BLaER1 (cell line): ENCODE measurements at regions not wholly inside any gene's neighbourhood (a gene's known extent, or its start where the extent isn't known, plus 50 kb on each side); places are given as distances from the start of the nearest gene placed in this dataset.

Source experiments
- H3K27ac ChIP-seq: shearing (Covaris generic); formaldehyde crosslinking; 2 replicates; pipeline ENCODE4 v1.8.1; 2022
- H3K27me3 ChIP-seq: shearing (Covaris generic); formaldehyde crosslinking; 2 replicates; pipeline ENCODE4 v1.8.1; 2022
- H3K36me3 ChIP-seq: shearing (Covaris generic); formaldehyde crosslinking; 2 replicates; pipeline ENCODE4 v1.8.1; 2022
- H3K4me1 ChIP-seq: shearing (Covaris generic); formaldehyde crosslinking; 2 replicates; pipeline ENCODE4 v1.8.1; 2022
- H3K4me2 ChIP-seq: shearing (Covaris generic); formaldehyde crosslinking; 2 replicates; pipeline ENCODE4 v1.8.1; 2022
- H3K4me3 ChIP-seq: shearing (Covaris generic); formaldehyde crosslinking; 2 replicates; pipeline ENCODE4 v1.8.1; 2022
- H3K9ac ChIP-seq: shearing (Covaris generic); formaldehyde crosslinking; 2 replicates; pipeline ENCODE4 v1.8.1; 2022
- H3K9me3 ChIP-seq: shearing (Covaris generic); formaldehyde crosslinking; 2 replicates; pipeline ENCODE4 v1.8.1; 2022
- H4K20me1 ChIP-seq: shearing (Covaris generic); formaldehyde crosslinking; 2 replicates; pipeline ENCODE4 v1.8.1; 2022
- Cebpa-rat ChIP-seq: shearing (Covaris generic); IDR thresholded peaks from 2 replicates; pipeline ENCODE4 v1.8.1; 2022

- H3K4me1 ChIP-seq = no peaks in the 10 kb centered on the region
- H4K20me1 ChIP-seq = no peaks in the 10 kb centered on the region
- H3K9me3 ChIP-seq = no peaks in the 10 kb centered on the region
- no peak for TF ChIP-seq Cebpa-rat
- no peaks in the 10 kb centered on the region for H3K27me3 ChIP-seq
- no peaks in the 10 kb centered on the region for H3K36me3 ChIP-seq
- H3K27ac ChIP-seq = no peak overlapping the region
- no peak overlapping the region for H3K4me3 ChIP-seq
- H3K4me2 ChIP-seq = no peak overlapping the region
- H3K9ac ChIP-seq = no peak overlapping the region
Measured at GRCh38 chr18:68426731-68427315, 288.1 kb downstream of the TMX3 start.

- Histone ChIP-seq H3K4me2 (no peak overlapping the region), H3K27me3 (no peaks in the 10 kb centered on the region), H3K4me1 (no peaks in the 10 kb centered on the region), H3K9me3 (no peaks in the 10 kb centered on the region), H3K27ac (no peak overlapping the region), H3K9ac (no peak overlapping the region), H3K36me3 (no peaks in the 10 kb centered on the region), H4K20me1 (no peaks in the 10 kb centered on the region), H3K4me3 (no peak overlapping the region)
- TF ChIP-seq Cebpa-rat = no peak
Measured at GRCh38 chr18:68418881-68419280, 296.0 kb downstream of the TMX3 start.

DNA sequence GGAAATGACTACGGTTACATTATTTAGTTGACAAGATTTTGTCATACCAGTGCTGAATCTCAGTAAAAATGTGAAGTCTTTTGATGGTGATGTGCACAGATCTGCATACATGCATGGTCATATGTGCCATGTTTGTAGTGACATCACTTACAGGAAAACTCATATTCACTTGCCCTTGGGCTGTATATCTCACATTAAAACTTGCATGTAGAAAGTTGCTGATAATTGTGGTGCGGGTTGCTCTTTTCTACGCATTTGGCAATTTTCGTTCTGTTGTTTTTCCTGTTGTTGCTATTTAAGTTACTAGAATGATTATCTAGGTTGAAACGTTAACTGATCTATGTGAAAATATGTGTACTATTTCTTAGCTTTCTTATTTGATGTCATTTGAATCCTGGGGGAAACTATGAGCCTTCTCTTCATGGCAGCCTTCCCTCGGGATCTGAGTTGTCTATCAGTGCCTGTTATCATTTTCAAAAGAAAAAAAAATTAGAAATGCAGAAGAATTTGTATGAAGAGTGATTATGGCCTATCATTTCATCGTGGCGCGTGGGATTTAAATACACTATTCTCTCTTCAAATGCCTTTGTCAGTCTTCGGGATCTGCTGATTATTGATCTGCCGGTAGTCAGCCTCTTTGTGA lies 296.6 kb downstream of the TMX3 start:
- Histone ChIP-seq H3K4me2 (no peak overlapping the region), H3K4me1 (no peaks in the 10 kb centered on the region), H3K9ac (no peak overlapping the region), H3K9me3 (no peaks in the 10 kb centered on the region), H3K27ac (no peak overlapping the region), H3K4me3 (no peak overlapping the region), H3K27me3 (no peaks in the 10 kb centered on the region), H4K20me1 (no peaks in the 10 kb centered on the region), H3K36me3 (no peaks in the 10 kb centered on the region)
- no peak for TF ChIP-seq Cebpa-rat

DNA sequence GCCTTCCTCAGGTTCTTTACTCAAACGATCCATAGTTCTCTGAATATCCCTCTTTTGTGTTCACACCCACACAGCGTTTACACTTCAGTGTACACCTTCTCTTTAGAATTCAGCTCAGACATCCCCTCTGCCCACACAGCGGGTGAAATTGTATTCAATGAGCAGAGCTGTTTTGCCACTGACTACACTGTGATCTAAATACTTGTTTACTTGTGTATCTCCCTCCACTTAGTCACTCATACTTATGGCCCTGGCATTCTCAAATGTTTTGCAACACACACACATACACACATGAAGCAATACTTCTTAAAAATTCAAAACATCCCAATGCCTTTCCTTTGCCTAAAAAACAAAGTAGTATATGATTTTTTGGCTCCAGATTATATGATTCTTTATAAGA lies 297.1 kb downstream of the TMX3 start:
- no peaks in the 10 kb centered on the region for H3K9me3 ChIP-seq
- no peak for TF ChIP-seq Cebpa-rat
- no peaks in the 10 kb centered on the region for H3K36me3 ChIP-seq
- no peaks in the 10 kb centered on the region for H4K20me1 ChIP-seq
- H3K4me1 ChIP-seq = no peaks in the 10 kb centered on the region
- H3K27me3 ChIP-seq = no peaks in the 10 kb centered on the region
- H3K4me2 ChIP-seq = no peak overlapping the region
- H3K4me3 ChIP-seq = no peak overlapping the region
- H3K9ac ChIP-seq = no peak overlapping the region
- no peak overlapping the region for H3K27ac ChIP-seq

GRCh38 chr18:68417166-68417799 lies 297.6 kb downstream of the TMX3 start:
- Histone ChIP-seq H4K20me1 (no peaks in the 10 kb centered on the region), H3K4me2 (no peak overlapping the region), H3K27me3 (no peaks in the 10 kb centered on the region), H3K9me3 (no peaks in the 10 kb centered on the region), H3K36me3 (no peaks in the 10 kb centered on the region), H3K9ac (no peak overlapping the region), H3K4me3 (no peak overlapping the region), H3K27ac (no peak overlapping the region), H3K4me1 (no peaks in the 10 kb centered on the region)
- no peak for TF ChIP-seq Cebpa-rat

GRCh38 chr18:68414407-68414806 lies 300.5 kb downstream of the TMX3 start:
- H3K4me1 ChIP-seq = no peaks in the 10 kb centered on the region
- no peaks in the 10 kb centered on the region for H4K20me1 ChIP-seq
- no peaks in the 10 kb centered on the region for H3K27me3 ChIP-seq
- H3K9ac ChIP-seq = no peak overlapping the region
- H3K36me3 ChIP-seq = no peaks in the 10 kb centered on the region
- H3K27ac ChIP-seq = no peak overlapping the region
- TF ChIP-seq Cebpa-rat = no peak
- no peak overlapping the region for H3K4me2 ChIP-seq
- no peak overlapping the region for H3K4me3 ChIP-seq
- no peaks in the 10 kb centered on the region for H3K9me3 ChIP-seq

- TF ChIP-seq Cebpa-rat = no peak
- Histone ChIP-seq H3K4me3 (no peak overlapping the region), H4K20me1 (no peaks in the 10 kb centered on the region), H3K4me2 (no peak overlapping the region), H3K9ac (no peak overlapping the region), H3K27ac (no peak overlapping the region), H3K9me3 (no peaks in the 10 kb centered on the region), H3K27me3 (no peaks in the 10 kb centered on the region), H3K4me1 (no peaks in the 10 kb centered on the region), H3K36me3 (no peaks in the 10 kb centered on the region)
Measured at GRCh38 chr18:68409576-68409975, 305.3 kb downstream of the TMX3 start.

DNA sequence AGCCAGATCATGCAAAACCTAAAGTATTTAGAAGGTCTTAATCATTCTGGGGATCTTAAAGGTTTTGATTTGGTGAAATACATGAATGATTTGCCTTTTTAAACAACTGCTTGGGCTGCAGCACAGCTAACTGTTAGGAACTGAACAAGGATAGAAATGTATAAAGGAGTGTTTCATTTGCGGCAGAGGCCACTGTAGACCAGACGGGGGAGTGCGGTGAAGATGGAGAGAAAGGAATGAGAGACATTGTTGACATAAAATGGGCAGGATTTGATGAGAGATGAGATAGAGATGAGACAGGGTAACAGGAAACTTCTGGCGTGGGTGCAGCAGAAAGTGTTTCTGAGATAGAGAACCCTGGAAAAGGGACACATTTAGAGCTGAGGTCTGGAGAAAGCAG lies 308.1 kb downstream of the TMX3 start:
- Histone ChIP-seq H3K9me3 (no peaks in the 10 kb centered on the region), H3K4me2 (no peak overlapping the region), H3K27me3 (no peaks in the 10 kb centered on the region), H3K4me1 (no peaks in the 10 kb centered on the region), H4K20me1 (no peaks in the 10 kb centered on the region), H3K4me3 (no peak overlapping the region), H3K9ac (no peak overlapping the region), H3K27ac (no peak overlapping the region), H3K36me3 (no peaks in the 10 kb centered on the region)
- no peak for TF ChIP-seq Cebpa-rat

- no peak overlapping the region for H3K4me2 ChIP-seq
- no peak for TF ChIP-seq Cebpa-rat
- no peaks in the 10 kb centered on the region for H3K36me3 ChIP-seq
- H3K27me3 ChIP-seq = no peaks in the 10 kb centered on the region
- no peak overlapping the region for H3K9ac ChIP-seq
- H3K27ac ChIP-seq = no peak overlapping the region
- H4K20me1 ChIP-seq = no peaks in the 10 kb centered on the region
- H3K4me1 ChIP-seq = no peaks in the 10 kb centered on the region
- no peaks in the 10 kb centered on the region for H3K9me3 ChIP-seq
- H3K4me3 ChIP-seq = no peak overlapping the region
Measured at GRCh38 chr18:68402784-68403183, 312.1 kb downstream of the TMX3 start.

- TF ChIP-seq Cebpa-rat = no peak
- Histone ChIP-seq H4K20me1 (no peaks in the 10 kb centered on the region), H3K9ac (no peak overlapping the region), H3K4me1 (no peaks in the 10 kb centered on the region), H3K27ac (no peak overlapping the region), H3K27me3 (no peaks in the 10 kb centered on the region), H3K36me3 (no peaks in the 10 kb centered on the region), H3K4me3 (no peak overlapping the region), H3K9me3 (no peaks in the 10 kb centered on the region), H3K4me2 (no peak overlapping the region)
Measured at GRCh38 chr18:68400889-68401288, 314.0 kb downstream of the TMX3 start.
